ENCODE measurements at regions not wholly inside any gene's neighbourhood (a gene's known extent, or its start where the extent isn't known, plus 50 kb on each side); places are given as distances from the start of the nearest gene placed in this dataset.

DNA sequence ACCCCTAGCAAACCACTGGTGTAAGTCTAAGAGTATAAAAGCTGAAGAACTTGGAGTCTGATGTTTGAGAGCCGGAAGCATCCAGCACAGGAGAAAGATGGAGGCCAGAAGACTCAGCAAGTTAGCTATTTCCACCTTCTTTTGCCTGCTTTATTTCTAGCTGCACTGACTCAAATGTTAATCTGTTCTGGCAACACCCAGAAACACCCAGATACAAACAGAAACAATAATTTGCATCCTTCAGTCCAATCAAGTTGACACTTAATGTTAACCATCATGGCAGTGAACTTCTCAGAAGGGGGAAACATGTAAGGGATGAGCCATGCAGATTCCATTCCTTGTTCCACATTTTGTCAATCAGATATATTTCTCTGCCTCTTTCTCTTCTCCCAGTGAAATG, 101.8 kb upstream of the FERD3L start (continued):
- TF ChIP-seq, protein P1, sequence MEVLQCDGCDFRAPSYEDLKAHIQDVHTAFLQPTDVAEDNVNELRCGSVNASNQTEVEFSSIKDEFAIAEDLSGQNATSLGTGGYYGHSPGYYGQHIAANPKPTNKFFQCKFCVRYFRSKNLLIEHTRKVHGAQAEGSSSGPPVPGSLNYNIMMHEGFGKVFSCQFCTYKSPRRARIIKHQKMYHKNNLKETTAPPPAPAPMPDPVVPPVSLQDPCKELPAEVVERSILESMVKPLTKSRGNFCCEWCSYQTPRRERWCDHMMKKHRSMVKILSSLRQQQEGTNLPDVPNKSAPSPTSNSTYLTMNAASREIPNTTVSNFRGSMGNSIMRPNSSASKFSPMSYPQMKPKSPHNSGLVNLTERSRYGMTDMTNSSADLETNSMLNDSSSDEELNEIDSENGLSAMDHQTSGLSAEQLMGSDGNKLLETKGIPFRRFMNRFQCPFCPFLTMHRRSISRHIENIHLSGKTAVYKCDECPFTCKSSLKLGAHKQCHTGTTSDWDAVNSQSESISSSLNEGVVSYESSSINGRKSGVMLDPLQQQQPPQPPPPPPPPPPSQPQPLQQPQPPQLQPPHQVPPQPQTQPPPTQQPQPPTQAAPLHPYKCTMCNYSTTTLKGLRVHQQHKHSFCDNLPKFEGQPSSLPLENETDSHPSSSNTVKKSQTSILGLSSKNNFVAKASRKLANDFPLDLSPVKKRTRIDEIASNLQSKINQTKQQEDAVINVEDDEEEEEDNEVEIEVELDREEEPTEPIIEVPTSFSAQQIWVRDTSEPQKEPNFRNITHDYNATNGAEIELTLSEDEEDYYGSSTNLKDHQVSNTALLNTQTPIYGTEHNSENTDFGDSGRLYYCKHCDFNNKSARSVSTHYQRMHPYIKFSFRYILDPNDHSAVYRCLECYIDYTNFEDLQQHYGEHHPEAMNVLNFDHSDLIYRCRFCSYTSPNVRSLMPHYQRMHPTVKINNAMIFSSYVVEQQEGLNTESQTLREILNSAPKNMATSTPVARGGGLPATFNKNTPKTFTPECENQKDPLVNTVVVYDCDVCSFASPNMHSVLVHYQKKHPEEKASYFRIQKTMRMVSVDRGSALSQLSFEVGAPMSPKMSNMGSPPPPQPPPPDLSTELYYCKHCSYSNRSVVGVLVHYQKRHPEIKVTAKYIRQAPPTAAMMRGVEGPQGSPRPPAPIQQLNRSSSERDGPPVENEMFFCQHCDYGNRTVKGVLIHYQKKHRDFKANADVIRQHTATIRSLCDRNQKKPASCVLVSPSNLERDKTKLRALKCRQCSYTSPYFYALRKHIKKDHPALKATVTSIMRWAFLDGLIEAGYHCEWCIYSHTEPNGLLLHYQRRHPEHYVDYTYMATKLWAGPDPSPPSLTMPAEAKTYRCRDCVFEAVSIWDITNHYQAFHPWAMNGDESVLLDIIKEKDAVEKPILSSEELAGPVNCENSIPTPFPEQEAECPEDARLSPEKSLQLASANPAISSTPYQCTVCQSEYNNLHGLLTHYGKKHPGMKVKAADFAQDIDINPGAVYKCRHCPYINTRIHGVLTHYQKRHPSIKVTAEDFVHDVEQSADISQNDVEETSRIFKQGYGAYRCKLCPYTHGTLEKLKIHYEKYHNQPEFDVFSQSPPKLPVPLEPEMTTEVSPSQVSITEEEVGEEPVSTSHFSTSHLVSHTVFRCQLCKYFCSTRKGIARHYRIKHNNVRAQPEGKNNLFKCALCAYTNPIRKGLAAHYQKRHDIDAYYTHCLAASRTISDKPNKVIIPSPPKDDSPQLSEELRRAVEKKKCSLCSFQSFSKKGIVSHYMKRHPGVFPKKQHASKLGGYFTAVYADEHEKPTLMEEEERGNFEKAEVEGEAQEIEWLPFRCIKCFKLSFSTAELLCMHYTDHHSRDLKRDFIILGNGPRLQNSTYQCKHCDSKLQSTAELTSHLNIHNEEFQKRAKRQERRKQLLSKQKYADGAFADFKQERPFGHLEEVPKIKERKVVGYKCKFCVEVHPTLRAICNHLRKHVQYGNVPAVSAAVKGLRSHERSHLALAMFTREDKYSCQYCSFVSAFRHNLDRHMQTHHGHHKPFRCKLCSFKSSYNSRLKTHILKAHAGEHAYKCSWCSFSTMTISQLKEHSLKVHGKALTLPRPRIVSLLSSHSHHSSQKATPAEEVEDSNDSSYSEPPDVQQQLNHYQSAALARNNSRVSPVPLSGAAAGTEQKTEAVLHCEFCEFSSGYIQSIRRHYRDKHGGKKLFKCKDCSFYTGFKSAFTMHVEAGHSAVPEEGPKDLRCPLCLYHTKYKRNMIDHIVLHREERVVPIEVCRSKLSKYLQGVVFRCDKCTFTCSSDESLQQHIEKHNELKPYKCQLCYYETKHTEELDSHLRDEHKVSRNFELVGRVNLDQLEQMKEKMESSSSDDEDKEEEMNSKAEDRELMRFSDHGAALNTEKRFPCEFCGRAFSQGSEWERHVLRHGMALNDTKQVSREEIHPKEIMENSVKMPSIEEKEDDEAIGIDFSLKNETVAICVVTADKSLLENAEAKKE (CRISPR knock-in tag; IDR thresholded peaks at IDR 0.05): no peak

DNA sequence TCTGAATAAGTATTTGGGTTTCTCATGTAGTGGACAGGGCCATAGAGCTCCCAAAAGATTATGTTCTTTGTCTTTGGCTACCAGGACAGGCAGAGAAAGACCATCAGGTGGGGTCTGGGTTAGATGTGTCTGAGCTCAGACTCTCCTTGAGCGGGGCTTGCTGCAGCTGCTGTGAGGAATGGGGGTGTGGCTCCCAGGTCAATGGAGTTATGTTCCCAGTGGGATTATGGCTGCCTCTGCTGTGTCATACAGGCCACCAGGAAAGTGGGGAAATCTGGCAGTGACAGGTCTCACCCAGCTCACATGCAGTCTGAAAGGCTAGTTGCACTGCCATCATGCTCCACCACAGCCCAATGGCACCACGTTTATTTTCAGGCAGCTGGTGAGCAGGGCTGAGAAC, 97.0 kb upstream of the FERD3L start:
- Histone ChIP-seq H3K4me1 (ENCODE audit: insufficient read depth) (no peaks in the 10 kb centered on the region), H3K4me2 (no peak overlapping the region), H3K36me3 (ENCODE audit: insufficient read depth) (no peaks in the 10 kb centered on the region), H3K79me2 (replicated peaks; ENCODE audit: insufficient read depth) (no peaks in the 10 kb centered on the region), H3K27me3 (ENCODE audit: insufficient read depth) (no peaks in the 10 kb centered on the region), H2AFZ (no peak overlapping the region), H3K9me2 (ENCODE audit: insufficient read depth) (peaks cover 11% of the 10 kb centered on the region; the same call in 1 of the 2 replicates), H4K20me1 (replicated peaks; ENCODE audit: insufficient read depth) (no peaks in the 10 kb centered on the region), H3K27ac (ENCODE audit: low read depth) (no peak overlapping the region), H3F3A (replicated peaks; ENCODE audit: low read depth) (no peaks in the 10 kb centered on the region), H3K4me3 (no peak overlapping the region)
- Mint-ChIP-seq H3K27ac (no peak overlapping the region), H3K36me3 (ENCODE audit: low read depth) (0 out of 3 replicates have a peak, but pooled peaks cover 4% of the 10 kb centered on the region), H3K4me3 (no peak overlapping the region), H3K9me3 (peaks cover 2% of the 10 kb centered on the region; the same call in 2 of the 3 replicates), H3K4me1 (no peaks in the 10 kb centered on the region), H3K27me3 (ENCODE audit: insufficient read depth, low read depth, poor library complexity) (peaks cover 6% of the 10 kb centered on the region)
- ATAC-seq (no peak), DNase-seq (ENCODE audit: low spot score) (no peak)
- no peak for TF ChIP-seq POLR2AphosphoS5 (IDR thresholded peaks at IDR 0.05; ENCODE audit: low read depth)
- TF ChIP-seq, protein P2, sequence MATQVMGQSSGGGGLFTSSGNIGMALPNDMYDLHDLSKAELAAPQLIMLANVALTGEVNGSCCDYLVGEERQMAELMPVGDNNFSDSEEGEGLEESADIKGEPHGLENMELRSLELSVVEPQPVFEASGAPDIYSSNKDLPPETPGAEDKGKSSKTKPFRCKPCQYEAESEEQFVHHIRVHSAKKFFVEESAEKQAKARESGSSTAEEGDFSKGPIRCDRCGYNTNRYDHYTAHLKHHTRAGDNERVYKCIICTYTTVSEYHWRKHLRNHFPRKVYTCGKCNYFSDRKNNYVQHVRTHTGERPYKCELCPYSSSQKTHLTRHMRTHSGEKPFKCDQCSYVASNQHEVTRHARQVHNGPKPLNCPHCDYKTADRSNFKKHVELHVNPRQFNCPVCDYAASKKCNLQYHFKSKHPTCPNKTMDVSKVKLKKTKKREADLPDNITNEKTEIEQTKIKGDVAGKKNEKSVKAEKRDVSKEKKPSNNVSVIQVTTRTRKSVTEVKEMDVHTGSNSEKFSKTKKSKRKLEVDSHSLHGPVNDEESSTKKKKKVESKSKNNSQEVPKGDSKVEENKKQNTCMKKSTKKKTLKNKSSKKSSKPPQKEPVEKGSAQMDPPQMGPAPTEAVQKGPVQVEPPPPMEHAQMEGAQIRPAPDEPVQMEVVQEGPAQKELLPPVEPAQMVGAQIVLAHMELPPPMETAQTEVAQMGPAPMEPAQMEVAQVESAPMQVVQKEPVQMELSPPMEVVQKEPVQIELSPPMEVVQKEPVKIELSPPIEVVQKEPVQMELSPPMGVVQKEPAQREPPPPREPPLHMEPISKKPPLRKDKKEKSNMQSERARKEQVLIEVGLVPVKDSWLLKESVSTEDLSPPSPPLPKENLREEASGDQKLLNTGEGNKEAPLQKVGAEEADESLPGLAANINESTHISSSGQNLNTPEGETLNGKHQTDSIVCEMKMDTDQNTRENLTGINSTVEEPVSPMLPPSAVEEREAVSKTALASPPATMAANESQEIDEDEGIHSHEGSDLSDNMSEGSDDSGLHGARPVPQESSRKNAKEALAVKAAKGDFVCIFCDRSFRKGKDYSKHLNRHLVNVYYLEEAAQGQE (IDR thresholded peaks at IDR 0.05; ENCODE audit: unreplicated experiment): no peak
- no peak for TF ChIP-seq JUNB (IDR thresholded peaks at IDR 0.05; ENCODE audit: unreplicated experiment)
- no peak for TF ChIP-seq STAT1 (IDR thresholded peaks at IDR 0.05; ENCODE audit: unreplicated experiment)
